Amniotic stem cell (primary cell): ENCODE measurements at regions not wholly inside any gene's neighbourhood (a gene's known extent, or its start where the extent isn't known, plus 50 kb on each side); places are given as distances from the start of the nearest gene placed in this dataset.

Source experiments
- DNase-seq: peaks from one replicate; lab custom pipeline; 2025; lab: John Stamatoyannopoulos, UW

DNA sequence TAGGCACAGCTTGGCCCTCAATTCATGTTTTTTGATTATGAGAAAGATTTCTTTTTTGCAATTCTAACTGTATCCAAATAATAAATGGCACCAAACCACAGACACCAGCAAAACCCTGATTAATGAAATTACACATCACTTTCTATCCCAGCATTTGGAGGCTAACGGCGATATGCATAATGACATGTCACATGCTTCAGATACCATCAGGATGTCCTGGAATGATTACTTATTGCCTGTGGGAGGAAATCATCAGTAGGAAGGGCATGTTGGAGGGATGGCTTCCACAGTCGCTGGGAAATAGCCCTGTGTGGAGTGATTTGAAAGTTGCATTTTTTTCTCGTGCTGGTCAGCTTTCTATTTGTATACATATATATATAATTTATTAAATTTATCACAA lies 121.7 kb downstream of the CMPK2 start:
- no peak for DNase-seq

DNA sequence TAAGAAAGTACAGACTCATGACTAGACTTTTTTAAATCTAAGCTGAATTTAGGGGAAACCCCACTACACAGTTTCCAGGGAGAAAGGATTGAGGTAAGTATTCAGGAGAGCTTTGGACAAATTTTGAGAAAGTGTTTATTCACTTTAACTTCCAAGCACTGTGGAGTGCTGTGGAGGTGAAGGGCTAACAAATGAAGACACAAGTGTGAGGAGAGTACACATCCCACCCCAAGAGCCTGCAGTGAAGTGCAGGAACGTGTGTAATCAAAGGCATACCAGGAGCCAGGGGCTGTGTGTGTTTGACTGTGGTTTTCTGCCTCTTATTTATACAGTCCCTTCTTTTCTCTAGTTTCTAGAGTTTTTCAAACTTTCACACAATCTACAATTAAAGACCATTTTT lies 118.3 kb downstream of the CMPK2 start:
- no peak for DNase-seq

DNA sequence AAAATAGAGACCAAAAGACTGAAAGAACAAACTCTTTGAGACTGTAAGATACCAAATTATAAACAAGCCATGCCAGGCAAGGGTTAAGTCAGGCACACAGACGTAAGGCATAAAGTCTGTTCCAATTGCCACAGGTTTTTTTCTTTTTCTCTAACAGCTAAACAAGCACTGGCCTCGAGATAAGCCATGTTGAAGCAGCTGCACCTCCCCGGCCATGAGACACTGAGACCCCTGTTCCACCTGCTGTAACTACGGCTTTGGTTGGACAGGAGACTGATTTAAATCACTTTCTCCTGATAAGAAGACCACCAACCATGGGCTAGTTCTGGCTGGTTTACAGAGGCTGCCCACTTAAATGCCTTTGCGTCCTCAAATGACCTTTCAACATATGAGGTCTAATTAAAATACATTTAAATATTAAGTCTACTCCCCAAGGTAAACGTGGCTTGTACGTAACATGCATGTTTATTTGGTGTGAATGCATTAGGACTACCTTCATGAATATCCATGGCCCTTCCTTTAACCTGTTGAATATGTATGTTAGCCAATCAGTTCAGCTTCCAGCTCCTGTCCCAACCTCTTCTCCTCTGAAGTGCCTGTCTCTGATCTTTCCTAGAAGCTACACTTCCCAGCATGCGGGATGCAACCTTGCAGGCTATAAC lies 117.2 kb downstream of the CMPK2 start:
- DNase-seq = no peak

GRCh38 chr2:6749962-6750361 lies 115.7 kb downstream of the CMPK2 start:
- no peak for DNase-seq

DNA sequence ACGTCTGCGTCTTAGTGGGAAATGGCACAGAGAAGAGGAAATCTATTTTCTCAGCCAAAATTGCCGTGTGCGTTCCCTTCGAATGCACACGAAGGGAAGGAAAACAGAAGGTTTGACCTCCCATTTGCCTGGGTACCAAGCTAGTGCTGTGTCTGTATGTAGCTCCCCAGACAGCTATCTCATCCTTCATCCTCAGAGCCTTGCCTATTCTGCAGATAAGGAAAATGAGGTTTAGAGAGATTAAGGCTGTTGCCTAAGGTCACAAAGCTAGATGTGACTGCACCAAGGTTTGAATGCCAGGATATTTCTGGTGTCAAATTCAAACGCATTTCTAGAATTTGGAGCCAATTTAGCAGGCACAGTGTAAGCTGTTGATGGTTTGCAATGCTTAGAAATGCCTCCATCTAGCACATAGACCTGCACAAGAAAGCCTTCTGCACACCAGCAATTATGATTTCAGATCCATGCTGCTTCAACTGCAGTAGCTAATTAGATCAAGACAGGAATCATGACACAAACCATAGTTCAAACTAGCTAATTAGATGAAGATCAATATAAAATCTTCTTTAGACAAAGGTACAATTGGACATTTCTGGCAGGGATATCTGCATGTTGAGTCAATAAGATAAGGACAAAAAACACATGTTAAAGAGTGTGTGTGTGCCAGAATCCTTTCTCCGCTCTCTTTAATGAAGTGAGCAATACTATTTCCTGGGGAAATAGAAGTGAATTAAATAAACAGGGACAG lies 115.1 kb downstream of the CMPK2 start:
- no peak for DNase-seq

GRCh38 chr2:6754419-6754818 lies 111.3 kb downstream of the CMPK2 start:
- no peak for DNase-seq

- DNase-seq = no peak
These were observed 110.3 kb downstream of the CMPK2 start for GRCh38 chr2:6755456-6755855.

GRCh38 chr2:6757215-6757614 lies 108.5 kb downstream of the CMPK2 start:
- no peak for DNase-seq

DNA sequence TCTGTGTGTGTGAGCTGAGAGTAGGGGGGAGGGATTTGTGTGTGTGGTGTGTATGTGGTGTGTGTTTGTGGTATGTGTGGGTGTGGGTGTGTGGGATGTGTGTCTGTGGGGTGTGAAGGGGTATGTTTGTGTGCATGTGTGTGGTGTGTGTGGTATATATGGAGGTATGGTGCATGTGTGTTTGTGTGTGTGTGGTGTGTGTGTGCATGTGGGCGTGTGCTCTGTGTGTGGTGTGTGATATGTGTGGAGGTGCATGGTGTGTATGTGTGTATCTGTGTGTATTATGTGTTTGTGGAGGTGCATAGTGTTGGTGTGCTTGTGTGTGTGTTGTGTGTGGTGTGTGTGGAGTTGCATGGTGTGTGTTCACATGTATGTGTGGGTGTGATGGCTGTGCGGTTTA lies 106.0 kb downstream of the CMPK2 start:
- no peak for DNase-seq

- DNase-seq = no peak
These were observed 105.6 kb downstream of the CMPK2 start for GRCh38 chr2:6760132-6760531.

GRCh38 chr2:6764968-6765723 lies 100.6 kb downstream of the CMPK2 start:
- DNase-seq = no peak

DNA sequence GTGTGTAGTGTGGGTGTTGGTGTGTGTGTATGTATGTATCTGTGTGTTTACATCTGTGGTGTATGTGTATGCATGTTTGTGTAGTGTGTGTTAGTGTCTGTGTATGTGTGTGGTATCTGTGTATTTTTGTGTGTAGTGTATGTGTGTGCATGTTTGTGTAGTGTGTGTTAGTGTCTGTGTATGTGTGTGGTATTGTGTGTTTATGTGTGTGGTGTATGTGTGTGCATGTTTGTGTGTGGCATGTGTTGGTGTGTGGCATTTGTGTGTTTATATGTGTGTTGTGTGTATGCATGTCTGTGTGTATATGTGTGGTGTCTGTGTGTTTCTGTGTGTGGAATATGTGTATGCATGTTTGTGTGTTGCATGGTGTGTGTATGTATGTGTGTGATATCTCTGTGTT lies 96.4 kb downstream of the CMPK2 start:
- DNase-seq = no peak

DNA sequence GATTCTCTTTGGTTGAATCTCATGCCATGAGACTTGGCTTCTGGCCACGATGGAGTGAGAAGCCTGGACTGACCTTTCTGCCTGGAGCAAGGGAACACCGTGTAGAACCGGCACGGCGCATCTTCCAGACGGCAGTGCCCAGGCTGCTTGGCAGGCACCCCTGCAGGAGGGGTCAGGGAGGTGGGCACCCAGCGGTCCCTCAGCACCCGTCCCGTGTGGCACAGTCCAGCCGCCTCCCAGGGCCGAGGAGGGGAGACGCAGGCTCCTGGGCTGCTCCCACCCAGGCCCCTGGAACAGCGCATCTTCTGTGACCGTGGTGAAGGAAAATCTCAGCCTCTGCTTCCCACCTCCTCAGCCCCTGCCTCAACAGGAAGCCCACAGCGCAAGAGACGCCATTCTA lies 95.7 kb downstream of the CMPK2 start:
- DNase-seq = no peak

DNA sequence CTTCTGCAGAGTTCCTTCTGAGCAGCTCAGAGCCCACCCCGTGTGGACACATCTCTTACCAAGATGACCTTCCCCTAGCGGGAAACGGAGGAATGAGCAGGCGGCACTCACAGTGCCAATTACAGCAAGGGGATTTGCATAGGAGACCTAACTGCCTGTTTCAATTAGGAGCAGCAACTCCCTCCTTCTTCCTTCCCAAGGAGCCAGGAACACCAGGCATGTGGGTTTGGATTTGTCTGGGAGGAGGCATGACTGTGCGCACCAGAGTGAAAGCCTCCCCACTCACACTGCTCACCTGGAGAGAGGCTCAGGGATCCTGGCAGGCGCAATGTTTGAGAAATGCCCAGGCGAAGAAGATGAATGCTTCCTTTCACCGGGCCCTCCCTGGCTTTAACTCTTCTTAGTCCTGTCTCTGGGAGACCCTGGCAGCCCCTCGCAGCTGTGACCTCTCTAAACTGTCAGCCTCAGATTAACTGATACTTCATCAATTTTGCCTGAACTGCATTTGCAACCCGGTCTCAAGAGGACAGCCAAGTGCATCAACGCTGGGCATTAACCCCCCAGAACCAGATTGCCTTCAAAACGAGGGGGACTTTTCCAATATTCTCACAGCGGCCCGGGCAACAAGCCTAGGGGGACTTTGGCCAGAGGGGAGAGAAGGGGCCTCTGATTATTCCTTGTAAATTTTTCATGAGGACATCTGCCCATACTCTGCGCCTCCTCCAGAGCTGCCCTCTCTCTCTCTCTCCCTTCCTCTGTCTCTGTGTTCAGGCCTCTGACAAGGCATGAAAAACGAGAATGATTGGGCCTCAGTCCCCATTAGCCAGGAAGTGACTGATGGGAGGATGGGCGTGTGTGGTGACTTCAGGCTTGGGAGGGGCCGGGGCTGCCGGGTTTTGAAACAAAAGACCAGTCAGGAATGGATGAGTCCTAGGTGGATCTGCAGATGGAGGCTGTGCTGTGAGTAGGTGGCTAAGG lies 93.8 kb downstream of the CMPK2 start:
- no peak for DNase-seq

GRCh38 chr2:6773007-6773693 lies 92.6 kb downstream of the CMPK2 start:
- no peak for DNase-seq

DNA sequence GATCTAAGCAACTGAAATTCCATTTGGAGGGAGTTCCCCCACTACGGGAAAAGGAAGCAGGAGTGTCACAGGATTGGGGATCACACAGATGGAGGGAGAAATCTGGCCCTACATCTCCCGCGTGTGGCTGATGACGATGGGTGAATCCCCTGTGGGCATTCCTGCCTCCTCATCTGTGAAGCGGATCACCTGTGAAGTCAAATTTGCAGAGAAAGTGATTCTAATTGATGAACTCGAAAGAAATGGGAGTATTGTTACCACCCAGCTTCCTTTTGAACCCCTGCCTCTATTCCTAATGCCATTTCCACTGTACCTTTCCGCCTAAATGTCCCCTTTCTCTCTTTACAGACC lies 92.0 kb downstream of the CMPK2 start:
- DNase-seq = no peak

DNA sequence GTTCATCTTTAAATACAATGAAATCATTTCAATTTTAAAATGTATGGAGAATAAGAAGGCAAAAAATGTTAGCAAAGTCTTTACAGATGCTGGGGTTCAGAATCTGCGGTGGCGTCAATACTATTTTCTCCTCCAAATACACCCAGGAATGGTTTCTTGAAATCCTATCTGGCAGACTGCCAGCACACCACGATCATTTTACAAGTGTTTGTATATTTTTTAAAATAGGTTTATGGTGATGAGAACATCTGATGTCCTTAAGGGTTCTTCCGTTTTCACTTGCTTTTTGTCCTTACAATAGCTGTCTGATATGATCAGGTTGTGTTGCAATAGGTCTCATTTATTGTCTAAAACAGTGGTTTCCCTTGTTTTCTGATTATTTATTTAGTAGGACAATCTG lies 89.6 kb downstream of the CMPK2 start:
- no peak for DNase-seq

DNA sequence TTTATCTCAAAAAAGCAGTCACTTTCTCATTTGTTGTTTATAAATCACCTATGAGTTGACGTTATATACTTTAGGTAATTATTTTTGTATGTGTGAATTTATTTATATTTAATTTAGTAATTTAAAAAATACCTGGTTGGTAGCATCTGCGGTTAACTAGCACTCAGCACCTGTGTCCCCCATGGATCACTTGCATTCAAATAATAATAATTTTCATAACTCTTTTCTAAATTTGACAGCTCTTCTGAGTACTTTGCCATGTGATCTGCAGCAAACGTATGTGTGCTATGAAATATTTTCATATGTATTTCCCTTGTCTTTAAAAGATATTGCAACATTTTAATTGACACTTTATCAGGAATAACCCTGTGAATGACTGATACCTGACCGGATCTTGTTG lies 88.1 kb downstream of the CMPK2 start:
- DNase-seq = no peak

DNA sequence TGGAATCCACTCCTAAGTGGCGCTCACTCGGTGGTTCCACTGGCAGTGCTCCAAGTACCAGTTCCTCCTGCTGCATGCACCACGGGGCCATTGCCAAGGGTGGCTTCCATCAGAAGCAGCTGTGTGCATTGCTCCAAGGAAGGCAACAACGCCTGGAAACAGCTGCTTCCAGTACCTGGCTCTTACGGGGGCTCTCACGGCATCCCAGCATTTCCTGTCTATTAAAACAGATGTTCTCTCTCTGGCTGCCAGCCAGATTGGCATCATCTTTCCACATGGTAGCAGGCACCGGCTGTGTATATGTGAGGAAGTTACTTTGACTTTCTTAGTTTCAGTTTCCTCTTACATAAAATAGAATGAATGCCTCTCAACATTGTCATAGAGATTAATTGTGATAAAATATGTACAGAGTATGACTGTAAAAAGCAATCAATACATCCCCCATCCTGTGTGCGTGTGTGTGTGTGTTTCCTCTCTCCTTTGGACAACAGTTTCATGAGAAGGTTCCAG lies 84.9 kb downstream of the CMPK2 start:
- peak; percentile 48 for DNase-seq

GRCh38 chr2:6782517-6783237 lies 83.0 kb downstream of the CMPK2 start:
- DNase-seq = no peak

GRCh38 chr2:6783238-6783614 lies 82.5 kb downstream of the CMPK2 start:
- no peak for DNase-seq
